Adipocyte (in vitro differentiated cells): ENCODE measurements at regions not wholly inside any gene's neighbourhood (a gene's known extent, or its start where the extent isn't known, plus 50 kb on each side); places are given as distances from the start of the nearest gene placed in this dataset.

Experiments
- DNase-seq: peaks from one replicate; pipeline ENCODE4 v3.0.0-alpha.2; 2015; ENCODE audit warnings: low read depth
- H3K27me3 ChIP-seq: replicated peaks from 2 replicates; pipeline ENCODE4 v1.7.0; 2013; ENCODE audit warnings: mild to moderate bottlenecking, low read length, moderate library complexity; ENCODE audit not compliant: control insufficient read depth, insufficient read depth
- H3K36me3 ChIP-seq: 2 replicates; pipeline ENCODE4 v1.7.0; 2013; ENCODE audit warnings: low read length, mild to moderate bottlenecking, moderate library complexity; ENCODE audit not compliant: control insufficient read depth, insufficient read depth, severe bottlenecking
- H3K4me1 ChIP-seq: 2 replicates; pipeline ENCODE4 v1.7.0; 2013; ENCODE audit warnings: mild to moderate bottlenecking, low read length, moderate library complexity; ENCODE audit not compliant: control insufficient read depth, insufficient read depth
- H3K4me3 ChIP-seq: 2 replicates; pipeline ENCODE4 v1.7.0; 2013; ENCODE audit warnings: mild to moderate bottlenecking, low read length, moderate library complexity
- H3K9ac ChIP-seq: 2 replicates; pipeline ENCODE4 v1.7.0; 2013; ENCODE audit warnings: mild to moderate bottlenecking, low read length, moderate library complexity
- H3K9me3 ChIP-seq: 2 replicates; pipeline ENCODE4 v1.7.0; 2013; ENCODE audit warnings: mild to moderate bottlenecking, low read length, moderate library complexity; ENCODE audit not compliant: control insufficient read depth

- no peak overlapping the region for H3K4me3 ChIP-seq
- DNase-seq, result no peak
- peaks cover 5% of the 10 kb centered on the region for H3K27me3 ChIP-seq
- no peaks in the 10 kb centered on the region for H3K9me3 ChIP-seq
- H3K4me1 ChIP-seq, result peaks cover 17% of the 10 kb centered on the region
- H3K36me3 ChIP-seq, result no peaks in the 10 kb centered on the region
- H3K9ac ChIP-seq, result no peak overlapping the region
Measured at GRCh38 chr3:102529452-102529851, 94.6 kb downstream of the ZPLD1 start.

GRCh38 chr3:102530415-102531181 lies 95.8 kb downstream of the ZPLD1 start:
- Histone ChIP-seq H3K4me1 (peaks cover 17% of the 10 kb centered on the region), H3K9ac (no peak overlapping the region), H3K36me3 (no peaks in the 10 kb centered on the region), H3K27me3 (peaks cover 9% of the 10 kb centered on the region), H3K4me3 (no peak overlapping the region), H3K9me3 (no peaks in the 10 kb centered on the region)
- peak; percentile 47 for DNase-seq

GRCh38 chr3:102531686-102532085 lies 96.9 kb downstream of the ZPLD1 start:
- H3K9ac ChIP-seq, result no peak overlapping the region
- H3K36me3 ChIP-seq, result no peaks in the 10 kb centered on the region
- no peak for DNase-seq
- no peaks in the 10 kb centered on the region for H3K9me3 ChIP-seq
- H3K4me1 ChIP-seq, result peaks cover 17% of the 10 kb centered on the region
- H3K4me3 ChIP-seq, result no peak overlapping the region
- peaks cover 9% of the 10 kb centered on the region for H3K27me3 ChIP-seq

GRCh38 chr3:102532901-102533300 lies 98.1 kb downstream of the ZPLD1 start:
- no peak overlapping the region for H3K9ac ChIP-seq
- H3K4me1 ChIP-seq, result peaks cover 17% of the 10 kb centered on the region
- no peaks in the 10 kb centered on the region for H3K9me3 ChIP-seq
- no peak for DNase-seq
- no peaks in the 10 kb centered on the region for H3K36me3 ChIP-seq
- no peak overlapping the region for H3K4me3 ChIP-seq
- peaks cover 9% of the 10 kb centered on the region for H3K27me3 ChIP-seq

- H3K4me1 ChIP-seq, result peaks cover 11% of the 10 kb centered on the region
- H3K9ac ChIP-seq, result no peak overlapping the region
- no peaks in the 10 kb centered on the region for H3K9me3 ChIP-seq
- DNase-seq, result no peak
- no peaks in the 10 kb centered on the region for H3K36me3 ChIP-seq
- H3K4me3 ChIP-seq, result no peak overlapping the region
- peaks cover 9% of the 10 kb centered on the region for H3K27me3 ChIP-seq
Measured at GRCh38 chr3:102533784-102534183, 99.0 kb downstream of the ZPLD1 start.

GRCh38 chr3:102536456-102536855 lies 101.6 kb downstream of the ZPLD1 start:
- Histone ChIP-seq H3K27me3 (peaks cover 15% of the 10 kb centered on the region), H3K4me3 (no peak overlapping the region), H3K9me3 (no peaks in the 10 kb centered on the region), H3K36me3 (no peaks in the 10 kb centered on the region), H3K9ac (no peak overlapping the region), H3K4me1 (no peaks in the 10 kb centered on the region)
- peak; percentile 76 for DNase-seq

GRCh38 chr3:102537123-102537522 lies 102.3 kb downstream of the ZPLD1 start:
- DNase-seq, result no peak
- no peaks in the 10 kb centered on the region for H3K4me1 ChIP-seq
- H3K9me3 ChIP-seq, result no peaks in the 10 kb centered on the region
- H3K4me3 ChIP-seq, result no peak overlapping the region
- H3K9ac ChIP-seq, result no peak overlapping the region
- H3K27me3 ChIP-seq, result peaks cover 15% of the 10 kb centered on the region
- H3K36me3 ChIP-seq, result no peaks in the 10 kb centered on the region

GRCh38 chr3:102544741-102545140 lies 109.9 kb downstream of the ZPLD1 start:
- Histone ChIP-seq H3K9ac (no peak overlapping the region), H3K9me3 (no peaks in the 10 kb centered on the region), H3K36me3 (no peaks in the 10 kb centered on the region), H3K4me3 (no peak overlapping the region), H3K4me1 (peaks cover 4% of the 10 kb centered on the region), H3K27me3 (no peaks in the 10 kb centered on the region)
- DNase-seq, result no peak

- H3K9ac ChIP-seq, result no peak overlapping the region
- H3K36me3 ChIP-seq, result no peaks in the 10 kb centered on the region
- H3K9me3 ChIP-seq, result no peaks in the 10 kb centered on the region
- H3K4me1 ChIP-seq, result peaks cover 4% of the 10 kb centered on the region
- H3K27me3 ChIP-seq, result no peaks in the 10 kb centered on the region
- H3K4me3 ChIP-seq, result no peak overlapping the region
- no peak for DNase-seq
Measured at GRCh38 chr3:102545276-102545675, 110.5 kb downstream of the ZPLD1 start.

- Histone ChIP-seq H3K27me3 (no peaks in the 10 kb centered on the region), H3K36me3 (no peaks in the 10 kb centered on the region), H3K4me3 (no peak overlapping the region), H3K4me1 (no peaks in the 10 kb centered on the region), H3K9me3 (no peaks in the 10 kb centered on the region), H3K9ac (no peak overlapping the region)
- DNase-seq, result no peak
Measured at GRCh38 chr3:102553876-102554275, 119.1 kb downstream of the ZPLD1 start.

GRCh38 chr3:102570511-102570910 lies 135.7 kb downstream of the ZPLD1 start:
- no peaks in the 10 kb centered on the region for H3K27me3 ChIP-seq
- H3K36me3 ChIP-seq, result no peaks in the 10 kb centered on the region
- no peak for DNase-seq
- no peak overlapping the region for H3K9ac ChIP-seq
- H3K9me3 ChIP-seq, result no peaks in the 10 kb centered on the region
- no peaks in the 10 kb centered on the region for H3K4me1 ChIP-seq
- no peak overlapping the region for H3K4me3 ChIP-seq

GRCh38 chr3:102571006-102571405 lies 136.2 kb downstream of the ZPLD1 start:
- no peaks in the 10 kb centered on the region for H3K27me3 ChIP-seq
- no peak overlapping the region for H3K9ac ChIP-seq
- no peaks in the 10 kb centered on the region for H3K9me3 ChIP-seq
- no peak overlapping the region for H3K4me3 ChIP-seq
- no peaks in the 10 kb centered on the region for H3K4me1 ChIP-seq
- DNase-seq, result no peak
- H3K36me3 ChIP-seq, result no peaks in the 10 kb centered on the region
